Esophagus squamous epithelium (tissue), 4 donors: ENCODE measurements at regions not wholly inside any gene's neighbourhood (a gene's known extent, or its start where the extent isn't known, plus 50 kb on each side); places are given as distances from the start of the nearest gene placed in this dataset.

Experiments used
- CTCF ChIP-seq, 6 experiments: fragments of 450-650 bp in 4 of 6; fragments of 200-600 bp in 2 of 6; sonication (generic) in 2 of 6; IDR thresholded peaks; one replicate each; pipeline ENCODE4 v1.5.1; 2016 to 2019; ENCODE audit warnings: antibody characterized with exemption in 6 of 6, mild to moderate bottlenecking in 4 of 6, moderate library complexity in 4 of 6
- POLR2A ChIP-seq, 4 donors: fragments of 450-650 bp; IDR thresholded peaks; one replicate each; pipeline ENCODE4 v1.6.1; 2017; ENCODE audit warnings: antibody characterized with exemption in 4 of 4, mild to moderate bottlenecking in 4 of 4, moderate library complexity in 3 of 4

GRCh38 chrX:98028691-98029090, 1145.0 kb downstream of the RPA4 start:
- TF ChIP-seq CTCF (IDR thresholded peaks at IDR 0.05) (no peak), POLR2A (IDR thresholded peaks at IDR 0.05) (no peak)
